C4-2B (cell line): ENCODE measurements at regions not wholly inside any gene's neighbourhood (a gene's known extent, or its start where the extent isn't known, plus 50 kb on each side); places are given as distances from the start of the nearest gene placed in this dataset.

ENCODE experiments used
- ZFX ChIP-seq: fragments of 450-650 bp; IDR thresholded peaks from 2 replicates; pipeline ENCODE4 v1.6.1; 2017
- TF ChIP-seq, protein P1 (sequence below): fragments of 450-650 bp; conservative IDR thresholded peaks from 2 replicates; pipeline ENCODE4 v1.5.1; 2017; ENCODE audit warnings: mild to moderate bottlenecking

DNA sequence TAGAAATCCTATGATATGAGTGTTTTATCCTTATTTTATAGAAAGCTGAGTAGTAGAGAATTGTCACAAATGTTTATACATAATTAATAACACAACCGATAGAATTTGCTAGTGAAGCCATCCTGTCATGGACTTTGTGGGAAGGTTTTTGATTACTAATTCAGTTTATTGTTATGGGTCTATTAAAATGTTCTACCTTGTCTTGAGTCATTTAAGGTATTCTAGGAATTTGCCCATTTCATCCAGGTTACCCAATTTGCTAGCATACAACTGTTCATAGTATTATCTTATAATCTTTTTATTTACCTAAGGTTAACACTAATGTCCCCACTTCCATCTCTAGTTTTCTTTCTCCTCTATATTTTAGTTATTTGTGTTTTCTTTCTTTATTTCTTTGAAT lies 553.1 kb upstream of the ATXN7L3B start:
- TF ChIP-seq, protein P1, sequence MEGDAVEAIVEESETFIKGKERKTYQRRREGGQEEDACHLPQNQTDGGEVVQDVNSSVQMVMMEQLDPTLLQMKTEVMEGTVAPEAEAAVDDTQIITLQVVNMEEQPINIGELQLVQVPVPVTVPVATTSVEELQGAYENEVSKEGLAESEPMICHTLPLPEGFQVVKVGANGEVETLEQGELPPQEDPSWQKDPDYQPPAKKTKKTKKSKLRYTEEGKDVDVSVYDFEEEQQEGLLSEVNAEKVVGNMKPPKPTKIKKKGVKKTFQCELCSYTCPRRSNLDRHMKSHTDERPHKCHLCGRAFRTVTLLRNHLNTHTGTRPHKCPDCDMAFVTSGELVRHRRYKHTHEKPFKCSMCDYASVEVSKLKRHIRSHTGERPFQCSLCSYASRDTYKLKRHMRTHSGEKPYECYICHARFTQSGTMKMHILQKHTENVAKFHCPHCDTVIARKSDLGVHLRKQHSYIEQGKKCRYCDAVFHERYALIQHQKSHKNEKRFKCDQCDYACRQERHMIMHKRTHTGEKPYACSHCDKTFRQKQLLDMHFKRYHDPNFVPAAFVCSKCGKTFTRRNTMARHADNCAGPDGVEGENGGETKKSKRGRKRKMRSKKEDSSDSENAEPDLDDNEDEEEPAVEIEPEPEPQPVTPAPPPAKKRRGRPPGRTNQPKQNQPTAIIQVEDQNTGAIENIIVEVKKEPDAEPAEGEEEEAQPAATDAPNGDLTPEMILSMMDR: no peak
- no peak for TF ChIP-seq ZFX
